SK-N-SH (cell line): ENCODE measurements at regions not wholly inside any gene's neighbourhood (a gene's known extent, or its start where the extent isn't known, plus 50 kb on each side); places are given as distances from the start of the nearest gene placed in this dataset.

Experiments
- CTCF ChIA-PET: fragments of 300-600, 350-600 bp; formaldehyde crosslinking; extraction: SDS; loops from one replicate; lab custom pipeline; 2021; lab: Yijun Ruan, JAX
- POLR2A ChIA-PET: fragments of 350-600 bp; sonication (Branson Sonifier 250); formaldehyde crosslinking; extraction: SDS; loops from one replicate; lab custom pipeline; 2020; ENCODE audit warnings: antibody characterized with exemption, inconsistent platforms; lab: Yijun Ruan, JAX
- DNase-seq: peaks from one replicate; pipeline ENCODE4 v3.0.0; 2012
- H2AFZ ChIP-seq: fragments of 200-600 bp; sonication (generic); 2 replicates; pipeline ENCODE4 v1.8.1; 2016; ENCODE audit warnings: antibody characterized with exemption, mild to moderate bottlenecking, low read depth
- H3F3A ChIP-seq: fragments of 200-600 bp; sonication (generic); replicated peaks from 2 replicates; pipeline ENCODE3; 2016; ENCODE audit warnings: antibody characterized with exemption, mild to moderate bottlenecking; ENCODE audit not compliant: insufficient read depth
- H3K27ac ChIP-seq, 2 experiments: fragments of 200-500 bp in 1 of 2; fragments of 200-600 bp in 1 of 2; sonication (Bioruptor generic) in 1 of 2; sonication (generic), shearing (Covaris generic) in 1 of 2; 2 replicates each; pipeline versions ENCODE4 v1.5.1 to v1.6.1; 2014 to 2016; ENCODE audit warnings: low read depth in 2 of 2, inconsistent platforms in 1 of 2, low read length in 1 of 2, mild to moderate bottlenecking in 1 of 2, mixed read lengths in 1 of 2
- H3K27me3 ChIP-seq: fragments of 200-600 bp; sonication (generic), shearing (Covaris generic); 2 replicates; pipeline ENCODE4 v1.6.1; 2016; ENCODE audit warnings: mixed run types; ENCODE audit not compliant: insufficient read depth
- H3K36me3 ChIP-seq, 2 experiments: fragments of 200-500 bp in 1 of 2; fragments of 200-600 bp in 1 of 2; sonication (Bioruptor generic) in 1 of 2; sonication (generic) in 1 of 2; replicated peaks in 1 of 2; 2 replicates each; pipeline versions ENCODE3 to v1.5.1; 2014 to 2016; ENCODE audit warnings: low read length in 1 of 2, mild to moderate bottlenecking in 1 of 2; ENCODE audit not compliant: insufficient read depth in 2 of 2, control insufficient read depth in 1 of 2
- H3K4me1 ChIP-seq, 2 experiments: fragments of 200-500 bp in 1 of 2; fragments of 200-600 bp in 1 of 2; sonication (Bioruptor generic) in 1 of 2; sonication (generic), shearing (Covaris generic) in 1 of 2; 2 replicates each; pipeline versions ENCODE4 v1.5.1 to v1.6.1; 2014 to 2016; ENCODE audit warnings: low read depth in 1 of 2, low read length in 1 of 2, mixed run types in 1 of 2; ENCODE audit not compliant: insufficient read depth in 2 of 2, control insufficient read depth in 1 of 2
- H3K4me2 ChIP-seq: fragments of 200-600 bp; sonication (generic), shearing (Covaris generic); 2 replicates; pipeline ENCODE4 v1.6.1; 2017; ENCODE audit warnings: mixed run types
- H3K4me3 ChIP-seq, 2 experiments: fragments of 200-500 bp in 1 of 2; fragments of 200-600 bp in 1 of 2; sonication (Bioruptor generic) in 1 of 2; sonication (generic), shearing (Covaris generic) in 1 of 2; 2 replicates each; pipeline versions ENCODE4 v1.5.1 to v1.8.1; 2014 to 2016; ENCODE audit warnings: low read depth in 2 of 2, inconsistent platforms in 1 of 2, low read length in 1 of 2, mild to moderate bottlenecking in 1 of 2, mixed read lengths in 1 of 2, moderate library complexity in 1 of 2
- H3K79me2 ChIP-seq: fragments of 200-600 bp; sonication (generic); 2 replicates; pipeline ENCODE4 v1.8.1; 2017; ENCODE audit warnings: mild to moderate bottlenecking; ENCODE audit not compliant: insufficient read depth
- H3K9ac ChIP-seq: fragments of 200-600 bp; sonication (generic); 2 replicates; pipeline ENCODE4 v1.6.1; 2017; ENCODE audit warnings: mixed run types
- H3K9me2 ChIP-seq: fragments of 200-600 bp; sonication (generic); 2 replicates; pipeline ENCODE4 v1.6.1; 2017; ENCODE audit warnings: mixed run types
- H3K9me3 ChIP-seq: fragments of 200-600 bp; sonication (generic); 2 replicates; pipeline ENCODE4 v1.6.1; 2017; ENCODE audit warnings: mixed run types, mild to moderate bottlenecking, moderate library complexity
- H4K20me1 ChIP-seq: fragments of 200-600 bp; sonication (generic); 2 replicates; pipeline ENCODE4 v1.6.1; 2017; ENCODE audit warnings: mild to moderate bottlenecking, mixed run types; ENCODE audit not compliant: insufficient read depth
- ELF1 ChIP-seq: IDR thresholded peaks from 2 replicates; pipeline ENCODE4 v1.4.0; 2012
- EP300 ChIP-seq, 2 experiments: IDR thresholded peaks; 2 replicates each; pipeline versions ENCODE4 v1.4.0 to v1.6.1; 2012; ENCODE audit warnings: borderline replicate concordance in 1 of 2, low read depth in 1 of 2, low read length in 1 of 2
- IRF3 ChIP-seq: fragments of 150-350 bp; IDR thresholded peaks from 2 replicates; pipeline ENCODE4 v1.6.1; 2016; ENCODE audit warnings: mild to moderate bottlenecking, low read depth, low read length
- JUND ChIP-seq: IDR thresholded peaks from 2 replicates; pipeline ENCODE4 v1.4.0; 2012
- MXI1 ChIP-seq: IDR thresholded peaks from 2 replicates; pipeline ENCODE4 v1.6.1; 2012; ENCODE audit warnings: mild to moderate bottlenecking, low read depth, low read length, improper control_type of control experiment
- PBX3 ChIP-seq: IDR thresholded peaks from 2 replicates; pipeline ENCODE4; 2012
- POLR2AphosphoS5 ChIP-seq: IDR thresholded peaks from 2 replicates; pipeline ENCODE4 v1.6.1; 2012; ENCODE audit warnings: low read depth, low read length
- SMC3 ChIP-seq: IDR thresholded peaks from 2 replicates; pipeline ENCODE4 v1.6.1; 2012; ENCODE audit warnings: low read depth, low read length, improper control_type of control experiment
- TAF1 ChIP-seq: IDR thresholded peaks from 2 replicates; pipeline ENCODE4 v1.6.1; 2012; ENCODE audit warnings: low read depth, mild to moderate bottlenecking, low read length, moderate library complexity, borderline replicate concordance
- WGBS: methylation state at CpG from one replicate; pipeline ENCODE4 v1.1.6; 2017; ENCODE audit warnings: low lambda C conversion rate; 5-methylcytosine and 5-hydroxymethylcytosine counted together
- TF ChIP-seq, protein P1 (sequence below): IDR thresholded peaks from 2 replicates; pipeline ENCODE4 v1.4.0; 2012; ENCODE audit warnings: low read depth
- TF ChIP-seq, protein P2 (sequence below): fragments of 150-350 bp; IDR thresholded peaks from 2 replicates; pipeline ENCODE4 v1.6.1; 2017; ENCODE audit warnings: antibody characterized with exemption, low read length, low read depth, borderline replicate concordance
- TF ChIP-seq, protein P3 (sequence below): IDR thresholded peaks from 2 replicates; pipeline ENCODE4 v1.4.0; 2012; ENCODE audit warnings: low read depth, borderline replicate concordance
- TF ChIP-seq, protein P4 (sequence below): IDR thresholded peaks from 2 replicates; pipeline ENCODE4 v1.6.1; 2012; ENCODE audit warnings: mild to moderate bottlenecking, low read depth, low read length, moderate library complexity
- TF ChIP-seq, protein P5 (sequence below): fragments of 200-600 bp; sonication (generic); IDR thresholded peaks from 2 replicates; pipeline ENCODE4 v1.6.1; 2017; ENCODE audit warnings: antibody characterized with exemption, mild to moderate bottlenecking, moderate library complexity

- Histone ChIP-seq H3K27me3 (no peaks in the 10 kb centered on the region), H3K4me2 (no peak overlapping the region; the same call in 1 of the 2 replicates), H3K4me3 (no peak overlapping the region), H3K9me3 (no peaks in the 10 kb centered on the region), H3F3A (no peaks in the 10 kb centered on the region), H3K79me2 (no peaks in the 10 kb centered on the region), H3K27ac (no peak overlapping the region), H3K4me1 (peaks cover 0 to 6% of the 10 kb centered on the region in 2 experiments; a peak in 1 of 4 replicates), H3K36me3 (no peaks in the 10 kb centered on the region), H2AFZ (peak overlapping the region; percentile 11; the same call in 1 of the 2 replicates), H4K20me1 (no peaks in the 10 kb centered on the region), H3K9me2 (no peaks in the 10 kb centered on the region), H3K9ac (no peak overlapping the region)
- no peak for DNase-seq
- WGBS, result 82% methylated on average over 4 of the region's 4 CpGs
- ChIA-PET POLR2A (interaction anchor here (1.0 kb wide), 1 partner anchor 255 kb away, joined by 3 read pairs; no protein-coding TSS in a partner anchor), CTCF (interaction anchor here (0.6 to 5.7 kb wide), 102 partner anchors 9 to 1022 kb away, joined by 3 to 175 read pairs (median 5); partner anchors contain the start of genes AK4, DNAJC6 and PDE4B)
- TF ChIP-seq TAF1 (no peak), POLR2AphosphoS5 (no peak), MXI1 (no peak), JUND (no peak), IRF3 (no peak), SMC3 (no peak), ELF1 (no peak), PBX3 (no peak), EP300 (IDR thresholded peaks at IDR 0.05; ENCODE audit: borderline replicate concordance in 1 of 2, low read depth in 1 of 2, low read length in 1 of 2) (no peak)
- TF ChIP-seq, protein P1, sequence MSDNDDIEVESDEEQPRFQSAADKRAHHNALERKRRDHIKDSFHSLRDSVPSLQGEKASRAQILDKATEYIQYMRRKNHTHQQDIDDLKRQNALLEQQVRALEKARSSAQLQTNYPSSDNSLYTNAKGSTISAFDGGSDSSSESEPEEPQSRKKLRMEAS, result no peak
- TF ChIP-seq, protein P2, sequence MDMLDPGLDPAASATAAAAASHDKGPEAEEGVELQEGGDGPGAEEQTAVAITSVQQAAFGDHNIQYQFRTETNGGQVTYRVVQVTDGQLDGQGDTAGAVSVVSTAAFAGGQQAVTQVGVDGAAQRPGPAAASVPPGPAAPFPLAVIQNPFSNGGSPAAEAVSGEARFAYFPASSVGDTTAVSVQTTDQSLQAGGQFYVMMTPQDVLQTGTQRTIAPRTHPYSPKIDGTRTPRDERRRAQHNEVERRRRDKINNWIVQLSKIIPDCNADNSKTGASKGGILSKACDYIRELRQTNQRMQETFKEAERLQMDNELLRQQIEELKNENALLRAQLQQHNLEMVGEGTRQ, result no peak
- TF ChIP-seq, protein P3, sequence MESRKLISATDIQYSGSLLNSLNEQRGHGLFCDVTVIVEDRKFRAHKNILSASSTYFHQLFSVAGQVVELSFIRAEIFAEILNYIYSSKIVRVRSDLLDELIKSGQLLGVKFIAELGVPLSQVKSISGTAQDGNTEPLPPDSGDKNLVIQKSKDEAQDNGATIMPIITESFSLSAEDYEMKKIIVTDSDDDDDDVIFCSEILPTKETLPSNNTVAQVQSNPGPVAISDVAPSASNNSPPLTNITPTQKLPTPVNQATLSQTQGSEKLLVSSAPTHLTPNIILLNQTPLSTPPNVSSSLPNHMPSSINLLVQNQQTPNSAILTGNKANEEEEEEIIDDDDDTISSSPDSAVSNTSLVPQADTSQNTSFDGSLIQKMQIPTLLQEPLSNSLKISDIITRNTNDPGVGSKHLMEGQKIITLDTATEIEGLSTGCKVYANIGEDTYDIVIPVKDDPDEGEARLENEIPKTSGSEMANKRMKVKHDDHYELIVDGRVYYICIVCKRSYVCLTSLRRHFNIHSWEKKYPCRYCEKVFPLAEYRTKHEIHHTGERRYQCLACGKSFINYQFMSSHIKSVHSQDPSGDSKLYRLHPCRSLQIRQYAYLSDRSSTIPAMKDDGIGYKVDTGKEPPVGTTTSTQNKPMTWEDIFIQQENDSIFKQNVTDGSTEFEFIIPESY, result no peak
- TF ChIP-seq, protein P4, sequence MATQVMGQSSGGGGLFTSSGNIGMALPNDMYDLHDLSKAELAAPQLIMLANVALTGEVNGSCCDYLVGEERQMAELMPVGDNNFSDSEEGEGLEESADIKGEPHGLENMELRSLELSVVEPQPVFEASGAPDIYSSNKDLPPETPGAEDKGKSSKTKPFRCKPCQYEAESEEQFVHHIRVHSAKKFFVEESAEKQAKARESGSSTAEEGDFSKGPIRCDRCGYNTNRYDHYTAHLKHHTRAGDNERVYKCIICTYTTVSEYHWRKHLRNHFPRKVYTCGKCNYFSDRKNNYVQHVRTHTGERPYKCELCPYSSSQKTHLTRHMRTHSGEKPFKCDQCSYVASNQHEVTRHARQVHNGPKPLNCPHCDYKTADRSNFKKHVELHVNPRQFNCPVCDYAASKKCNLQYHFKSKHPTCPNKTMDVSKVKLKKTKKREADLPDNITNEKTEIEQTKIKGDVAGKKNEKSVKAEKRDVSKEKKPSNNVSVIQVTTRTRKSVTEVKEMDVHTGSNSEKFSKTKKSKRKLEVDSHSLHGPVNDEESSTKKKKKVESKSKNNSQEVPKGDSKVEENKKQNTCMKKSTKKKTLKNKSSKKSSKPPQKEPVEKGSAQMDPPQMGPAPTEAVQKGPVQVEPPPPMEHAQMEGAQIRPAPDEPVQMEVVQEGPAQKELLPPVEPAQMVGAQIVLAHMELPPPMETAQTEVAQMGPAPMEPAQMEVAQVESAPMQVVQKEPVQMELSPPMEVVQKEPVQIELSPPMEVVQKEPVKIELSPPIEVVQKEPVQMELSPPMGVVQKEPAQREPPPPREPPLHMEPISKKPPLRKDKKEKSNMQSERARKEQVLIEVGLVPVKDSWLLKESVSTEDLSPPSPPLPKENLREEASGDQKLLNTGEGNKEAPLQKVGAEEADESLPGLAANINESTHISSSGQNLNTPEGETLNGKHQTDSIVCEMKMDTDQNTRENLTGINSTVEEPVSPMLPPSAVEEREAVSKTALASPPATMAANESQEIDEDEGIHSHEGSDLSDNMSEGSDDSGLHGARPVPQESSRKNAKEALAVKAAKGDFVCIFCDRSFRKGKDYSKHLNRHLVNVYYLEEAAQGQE, result no peak
- TF ChIP-seq, protein P5, sequence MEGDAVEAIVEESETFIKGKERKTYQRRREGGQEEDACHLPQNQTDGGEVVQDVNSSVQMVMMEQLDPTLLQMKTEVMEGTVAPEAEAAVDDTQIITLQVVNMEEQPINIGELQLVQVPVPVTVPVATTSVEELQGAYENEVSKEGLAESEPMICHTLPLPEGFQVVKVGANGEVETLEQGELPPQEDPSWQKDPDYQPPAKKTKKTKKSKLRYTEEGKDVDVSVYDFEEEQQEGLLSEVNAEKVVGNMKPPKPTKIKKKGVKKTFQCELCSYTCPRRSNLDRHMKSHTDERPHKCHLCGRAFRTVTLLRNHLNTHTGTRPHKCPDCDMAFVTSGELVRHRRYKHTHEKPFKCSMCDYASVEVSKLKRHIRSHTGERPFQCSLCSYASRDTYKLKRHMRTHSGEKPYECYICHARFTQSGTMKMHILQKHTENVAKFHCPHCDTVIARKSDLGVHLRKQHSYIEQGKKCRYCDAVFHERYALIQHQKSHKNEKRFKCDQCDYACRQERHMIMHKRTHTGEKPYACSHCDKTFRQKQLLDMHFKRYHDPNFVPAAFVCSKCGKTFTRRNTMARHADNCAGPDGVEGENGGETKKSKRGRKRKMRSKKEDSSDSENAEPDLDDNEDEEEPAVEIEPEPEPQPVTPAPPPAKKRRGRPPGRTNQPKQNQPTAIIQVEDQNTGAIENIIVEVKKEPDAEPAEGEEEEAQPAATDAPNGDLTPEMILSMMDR, result no peak
Observed at GRCh38 chr1:65688215-65688566, 104.5 kb upstream of the PDE4B start.
